GM23338 (cell line): ENCODE measurements at regions not wholly inside any gene's neighbourhood (a gene's known extent, or its start where the extent isn't known, plus 50 kb on each side); places are given as distances from the start of the nearest gene placed in this dataset.

Experiments used
- ATAC-seq: fragments of 200-7000 bp; cut with Tn5 transposase; 3 replicates; pipeline ENCODE4 v1.9.1; 2020
- DNase-seq: peaks from one replicate; pipeline ENCODE4 v3.0.0-alpha.2; 2015; ENCODE audit warnings: low spot score
- H2AFZ ChIP-seq: fragments of 200-600 bp; sonication (generic); 2 replicates; pipeline ENCODE4 v1.8.0; 2016; ENCODE audit warnings: antibody characterized with exemption, mild to moderate bottlenecking, moderate library complexity
- H3F3A ChIP-seq: fragments of 200-600 bp; sonication (generic); replicated peaks from 2 replicates; pipeline ENCODE4 v1.8.0; 2017; ENCODE audit warnings: antibody characterized with exemption, mixed run types, low read depth
- H3K27ac ChIP-seq: fragments of 200-600 bp; sonication (generic); 2 replicates; pipeline ENCODE4 v1.6.1; 2016; ENCODE audit warnings: low read depth
- H3K27me3 ChIP-seq: fragments of 200-600 bp; sonication (generic); 2 replicates; pipeline ENCODE4 v1.8.0; 2016; ENCODE audit warnings: mild to moderate bottlenecking, mixed run types, moderate library complexity; ENCODE audit not compliant: insufficient read depth
- H3K36me3 ChIP-seq: fragments of 200-600 bp; sonication (generic); 2 replicates; pipeline ENCODE4 v1.8.0; 2016; ENCODE audit warnings: mild to moderate bottlenecking; ENCODE audit not compliant: insufficient read depth
- H3K4me1 ChIP-seq: fragments of 200-600 bp; sonication (generic); 2 replicates; pipeline ENCODE4 v1.8.0; 2016; ENCODE audit warnings: mild to moderate bottlenecking, moderate library complexity; ENCODE audit not compliant: insufficient read depth
- H3K4me2 ChIP-seq: fragments of 200-600 bp; sonication (generic); 2 replicates; pipeline ENCODE4 v1.7.1; 2017; ENCODE audit warnings: mixed run types
- H3K4me3 ChIP-seq: fragments of 200-600 bp; sonication (generic); 2 replicates; pipeline ENCODE4 v1.6.1; 2016; ENCODE audit warnings: mixed run types
- H3K79me2 ChIP-seq: fragments of 200-600 bp; sonication (generic); replicated peaks from 2 replicates; pipeline ENCODE4 v1.8.0; 2017; ENCODE audit warnings: mild to moderate bottlenecking; ENCODE audit not compliant: insufficient read depth
- H3K9me2 ChIP-seq: fragments of 200-600 bp; sonication (generic); 2 replicates; pipeline ENCODE4 v1.8.0; 2017; ENCODE audit not compliant: insufficient read depth
- H4K20me1 ChIP-seq: fragments of 200-600 bp; sonication (generic); replicated peaks from 2 replicates; pipeline ENCODE4 v1.8.0; 2017; ENCODE audit warnings: mild to moderate bottlenecking; ENCODE audit not compliant: insufficient read depth
- H3K27ac Mint-ChIP-seq: 2 replicates; pipeline ENCODE4 v1.8.0; 2020; ENCODE audit warnings: inconsistent platforms, mild to moderate bottlenecking, moderate library complexity, mixed read lengths
- H3K27me3 Mint-ChIP-seq: 3 replicates; pipeline ENCODE4 v1.8.0; 2022; ENCODE audit warnings: low read depth, mild to moderate bottlenecking, moderate library complexity, mixed read lengths, inconsistent platforms; ENCODE audit not compliant: insufficient read depth, poor library complexity
- H3K36me3 Mint-ChIP-seq: 3 replicates; pipeline ENCODE4 v1.8.0; 2021; ENCODE audit warnings: low read depth, mild to moderate bottlenecking, inconsistent platforms, moderate library complexity, mixed read lengths
- H3K4me1 Mint-ChIP-seq: 3 replicates; pipeline ENCODE4 v1.8.0; 2020; ENCODE audit warnings: mild to moderate bottlenecking, inconsistent platforms, mixed read lengths
- H3K4me3 Mint-ChIP-seq: 3 replicates; pipeline ENCODE4 v1.8.0; 2021; ENCODE audit warnings: moderate library complexity, mild to moderate bottlenecking, inconsistent platforms, mixed read lengths
- H3K9me3 Mint-ChIP-seq: 3 replicates; pipeline ENCODE4 v1.8.0; 2020; ENCODE audit warnings: moderate library complexity, mild to moderate bottlenecking, inconsistent platforms, mixed read lengths
- CREB1 ChIP-seq: fragments of 250-450 bp; sonication (Bioruptor Pico); IDR thresholded peaks from 2 replicates; pipeline ENCODE4 v1.5.0; 2020; ENCODE audit warnings: low read depth, mild to moderate bottlenecking, moderate library complexity
- EZH2 ChIP-seq: fragments of 200-600 bp; sonication (generic); IDR thresholded peaks from one replicate; pipeline ENCODE4 v1.8.0; 2017; ENCODE audit warnings: antibody characterized with exemption, mild to moderate bottlenecking, low read depth; ENCODE audit not compliant: unreplicated experiment
- EZH2phosphoT487 ChIP-seq: fragments of 200-600 bp; sonication (generic); IDR thresholded peaks from one replicate; pipeline ENCODE4 v1.8.1; 2018; ENCODE audit warnings: antibody characterized with exemption; ENCODE audit not compliant: unreplicated experiment
- JUNB ChIP-seq: IDR thresholded peaks from one replicate; pipeline ENCODE4 v1.6.1; 2016; ENCODE audit warnings: antibody characterized with exemption; ENCODE audit not compliant: unreplicated experiment
- NANOG ChIP-seq: IDR thresholded peaks from 2 replicates; pipeline ENCODE4 v1.6.1; 2016; ENCODE audit warnings: antibody characterized with exemption, borderline replicate concordance
- POLR2AphosphoS5 ChIP-seq: IDR thresholded peaks from 2 replicates; pipeline ENCODE4 v1.6.1; 2016; ENCODE audit warnings: antibody characterized with exemption, low read depth
- STAT1 ChIP-seq: IDR thresholded peaks from one replicate; pipeline ENCODE4 v1.6.1; 2016; ENCODE audit warnings: antibody characterized with exemption; ENCODE audit not compliant: unreplicated experiment
- ZNF114 ChIP-seq: fragments of 250-450 bp; sonication (Bioruptor Pico); IDR thresholded peaks from 2 replicates; pipeline ENCODE4 v1.5.0; 2020; ENCODE audit warnings: mild to moderate bottlenecking, moderate library complexity
- ZNF331 ChIP-seq: fragments of 250-450 bp; sonication (Bioruptor Pico); IDR thresholded peaks from 2 replicates; pipeline ENCODE4 v1.5.0; 2020; ENCODE audit warnings: low read depth, mild to moderate bottlenecking, moderate library complexity
- TF ChIP-seq, protein P1 (sequence below): fragments of 250-450 bp; sonication (Bioruptor Pico); IDR thresholded peaks from 2 replicates; pipeline ENCODE4 v1.5.0; 2020; ENCODE audit warnings: mild to moderate bottlenecking, moderate library complexity
- TF ChIP-seq, protein P2 (sequence below): IDR thresholded peaks from 2 replicates; pipeline ENCODE4 v1.6.1; 2016; ENCODE audit warnings: antibody characterized with exemption
- TF ChIP-seq, protein P3 (sequence below), 2 experiments: fragments of 200-600 bp in 1 of 2; sonication (generic) in 1 of 2; conservative IDR thresholded peaks; 2 replicates each; pipeline versions ENCODE4 v1.5.1 to v1.6.1; 2016 to 2017; ENCODE audit warnings: antibody characterized with exemption in 2 of 2, low read depth in 2 of 2, mild to moderate bottlenecking in 2 of 2, moderate library complexity in 1 of 2
- TF ChIP-seq, protein P4 (sequence below): IDR thresholded peaks from one replicate; pipeline ENCODE4 v1.6.1; 2018; ENCODE audit warnings: antibody characterized with exemption; ENCODE audit not compliant: unreplicated experiment

DNA sequence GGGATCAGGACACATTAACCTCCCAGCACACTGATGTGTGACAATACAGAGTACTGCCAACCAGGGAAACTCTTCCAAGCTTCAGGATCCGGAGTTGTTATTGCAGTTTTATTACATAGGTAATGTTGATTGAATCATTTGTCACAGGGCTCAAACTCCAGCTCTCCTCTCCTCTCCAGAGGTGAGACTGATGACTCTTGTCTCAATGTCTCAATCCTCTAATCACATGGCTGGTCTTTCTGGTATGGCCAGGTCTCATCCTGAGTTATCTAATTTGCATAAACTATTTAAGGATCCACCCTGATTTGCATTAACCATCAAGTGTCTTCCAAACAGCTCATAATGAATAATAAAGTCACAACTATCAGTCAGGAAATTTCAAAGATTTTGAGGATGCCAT is 522.6 kb upstream of the PCDH9 start:
- Mint-ChIP-seq H3K4me3 (no peak overlapping the region), H3K27me3 (peaks cover 3% of the 10 kb centered on the region), H3K9me3 (no peaks in the 10 kb centered on the region), H3K27ac (no peak overlapping the region), H3K4me1 (peaks cover 13% of the 10 kb centered on the region), H3K36me3 (no peaks in the 10 kb centered on the region; the same call in 2 of the 3 replicates)
- H3K27ac ChIP-seq, result no peak overlapping the region
- peaks cover under 1% of the 10 kb centered on the region for H3K4me1 ChIP-seq
- no peaks in the 10 kb centered on the region for H3F3A ChIP-seq
- TF ChIP-seq CREB1, result no peak
- TF ChIP-seq, protein P1, sequence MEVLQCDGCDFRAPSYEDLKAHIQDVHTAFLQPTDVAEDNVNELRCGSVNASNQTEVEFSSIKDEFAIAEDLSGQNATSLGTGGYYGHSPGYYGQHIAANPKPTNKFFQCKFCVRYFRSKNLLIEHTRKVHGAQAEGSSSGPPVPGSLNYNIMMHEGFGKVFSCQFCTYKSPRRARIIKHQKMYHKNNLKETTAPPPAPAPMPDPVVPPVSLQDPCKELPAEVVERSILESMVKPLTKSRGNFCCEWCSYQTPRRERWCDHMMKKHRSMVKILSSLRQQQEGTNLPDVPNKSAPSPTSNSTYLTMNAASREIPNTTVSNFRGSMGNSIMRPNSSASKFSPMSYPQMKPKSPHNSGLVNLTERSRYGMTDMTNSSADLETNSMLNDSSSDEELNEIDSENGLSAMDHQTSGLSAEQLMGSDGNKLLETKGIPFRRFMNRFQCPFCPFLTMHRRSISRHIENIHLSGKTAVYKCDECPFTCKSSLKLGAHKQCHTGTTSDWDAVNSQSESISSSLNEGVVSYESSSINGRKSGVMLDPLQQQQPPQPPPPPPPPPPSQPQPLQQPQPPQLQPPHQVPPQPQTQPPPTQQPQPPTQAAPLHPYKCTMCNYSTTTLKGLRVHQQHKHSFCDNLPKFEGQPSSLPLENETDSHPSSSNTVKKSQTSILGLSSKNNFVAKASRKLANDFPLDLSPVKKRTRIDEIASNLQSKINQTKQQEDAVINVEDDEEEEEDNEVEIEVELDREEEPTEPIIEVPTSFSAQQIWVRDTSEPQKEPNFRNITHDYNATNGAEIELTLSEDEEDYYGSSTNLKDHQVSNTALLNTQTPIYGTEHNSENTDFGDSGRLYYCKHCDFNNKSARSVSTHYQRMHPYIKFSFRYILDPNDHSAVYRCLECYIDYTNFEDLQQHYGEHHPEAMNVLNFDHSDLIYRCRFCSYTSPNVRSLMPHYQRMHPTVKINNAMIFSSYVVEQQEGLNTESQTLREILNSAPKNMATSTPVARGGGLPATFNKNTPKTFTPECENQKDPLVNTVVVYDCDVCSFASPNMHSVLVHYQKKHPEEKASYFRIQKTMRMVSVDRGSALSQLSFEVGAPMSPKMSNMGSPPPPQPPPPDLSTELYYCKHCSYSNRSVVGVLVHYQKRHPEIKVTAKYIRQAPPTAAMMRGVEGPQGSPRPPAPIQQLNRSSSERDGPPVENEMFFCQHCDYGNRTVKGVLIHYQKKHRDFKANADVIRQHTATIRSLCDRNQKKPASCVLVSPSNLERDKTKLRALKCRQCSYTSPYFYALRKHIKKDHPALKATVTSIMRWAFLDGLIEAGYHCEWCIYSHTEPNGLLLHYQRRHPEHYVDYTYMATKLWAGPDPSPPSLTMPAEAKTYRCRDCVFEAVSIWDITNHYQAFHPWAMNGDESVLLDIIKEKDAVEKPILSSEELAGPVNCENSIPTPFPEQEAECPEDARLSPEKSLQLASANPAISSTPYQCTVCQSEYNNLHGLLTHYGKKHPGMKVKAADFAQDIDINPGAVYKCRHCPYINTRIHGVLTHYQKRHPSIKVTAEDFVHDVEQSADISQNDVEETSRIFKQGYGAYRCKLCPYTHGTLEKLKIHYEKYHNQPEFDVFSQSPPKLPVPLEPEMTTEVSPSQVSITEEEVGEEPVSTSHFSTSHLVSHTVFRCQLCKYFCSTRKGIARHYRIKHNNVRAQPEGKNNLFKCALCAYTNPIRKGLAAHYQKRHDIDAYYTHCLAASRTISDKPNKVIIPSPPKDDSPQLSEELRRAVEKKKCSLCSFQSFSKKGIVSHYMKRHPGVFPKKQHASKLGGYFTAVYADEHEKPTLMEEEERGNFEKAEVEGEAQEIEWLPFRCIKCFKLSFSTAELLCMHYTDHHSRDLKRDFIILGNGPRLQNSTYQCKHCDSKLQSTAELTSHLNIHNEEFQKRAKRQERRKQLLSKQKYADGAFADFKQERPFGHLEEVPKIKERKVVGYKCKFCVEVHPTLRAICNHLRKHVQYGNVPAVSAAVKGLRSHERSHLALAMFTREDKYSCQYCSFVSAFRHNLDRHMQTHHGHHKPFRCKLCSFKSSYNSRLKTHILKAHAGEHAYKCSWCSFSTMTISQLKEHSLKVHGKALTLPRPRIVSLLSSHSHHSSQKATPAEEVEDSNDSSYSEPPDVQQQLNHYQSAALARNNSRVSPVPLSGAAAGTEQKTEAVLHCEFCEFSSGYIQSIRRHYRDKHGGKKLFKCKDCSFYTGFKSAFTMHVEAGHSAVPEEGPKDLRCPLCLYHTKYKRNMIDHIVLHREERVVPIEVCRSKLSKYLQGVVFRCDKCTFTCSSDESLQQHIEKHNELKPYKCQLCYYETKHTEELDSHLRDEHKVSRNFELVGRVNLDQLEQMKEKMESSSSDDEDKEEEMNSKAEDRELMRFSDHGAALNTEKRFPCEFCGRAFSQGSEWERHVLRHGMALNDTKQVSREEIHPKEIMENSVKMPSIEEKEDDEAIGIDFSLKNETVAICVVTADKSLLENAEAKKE, result no peak
- TF ChIP-seq, protein P2, sequence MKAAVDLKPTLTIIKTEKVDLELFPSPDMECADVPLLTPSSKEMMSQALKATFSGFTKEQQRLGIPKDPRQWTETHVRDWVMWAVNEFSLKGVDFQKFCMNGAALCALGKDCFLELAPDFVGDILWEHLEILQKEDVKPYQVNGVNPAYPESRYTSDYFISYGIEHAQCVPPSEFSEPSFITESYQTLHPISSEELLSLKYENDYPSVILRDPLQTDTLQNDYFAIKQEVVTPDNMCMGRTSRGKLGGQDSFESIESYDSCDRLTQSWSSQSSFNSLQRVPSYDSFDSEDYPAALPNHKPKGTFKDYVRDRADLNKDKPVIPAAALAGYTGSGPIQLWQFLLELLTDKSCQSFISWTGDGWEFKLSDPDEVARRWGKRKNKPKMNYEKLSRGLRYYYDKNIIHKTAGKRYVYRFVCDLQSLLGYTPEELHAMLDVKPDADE, result no peak
- no peak for TF ChIP-seq EZH2
- no peak for TF ChIP-seq EZH2phosphoT487
- no peak for TF ChIP-seq ZNF331
- no peak for TF ChIP-seq ZNF114
- TF ChIP-seq, protein P3, sequence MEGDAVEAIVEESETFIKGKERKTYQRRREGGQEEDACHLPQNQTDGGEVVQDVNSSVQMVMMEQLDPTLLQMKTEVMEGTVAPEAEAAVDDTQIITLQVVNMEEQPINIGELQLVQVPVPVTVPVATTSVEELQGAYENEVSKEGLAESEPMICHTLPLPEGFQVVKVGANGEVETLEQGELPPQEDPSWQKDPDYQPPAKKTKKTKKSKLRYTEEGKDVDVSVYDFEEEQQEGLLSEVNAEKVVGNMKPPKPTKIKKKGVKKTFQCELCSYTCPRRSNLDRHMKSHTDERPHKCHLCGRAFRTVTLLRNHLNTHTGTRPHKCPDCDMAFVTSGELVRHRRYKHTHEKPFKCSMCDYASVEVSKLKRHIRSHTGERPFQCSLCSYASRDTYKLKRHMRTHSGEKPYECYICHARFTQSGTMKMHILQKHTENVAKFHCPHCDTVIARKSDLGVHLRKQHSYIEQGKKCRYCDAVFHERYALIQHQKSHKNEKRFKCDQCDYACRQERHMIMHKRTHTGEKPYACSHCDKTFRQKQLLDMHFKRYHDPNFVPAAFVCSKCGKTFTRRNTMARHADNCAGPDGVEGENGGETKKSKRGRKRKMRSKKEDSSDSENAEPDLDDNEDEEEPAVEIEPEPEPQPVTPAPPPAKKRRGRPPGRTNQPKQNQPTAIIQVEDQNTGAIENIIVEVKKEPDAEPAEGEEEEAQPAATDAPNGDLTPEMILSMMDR (conservative IDR thresholded peaks at IDR 0.05; ENCODE audit: low read depth in 2 of 2), result no peak
- no peak for TF ChIP-seq STAT1
- TF ChIP-seq NANOG, result no peak
- no peak for TF ChIP-seq POLR2AphosphoS5
- TF ChIP-seq JUNB, result no peak
- TF ChIP-seq, protein P4, sequence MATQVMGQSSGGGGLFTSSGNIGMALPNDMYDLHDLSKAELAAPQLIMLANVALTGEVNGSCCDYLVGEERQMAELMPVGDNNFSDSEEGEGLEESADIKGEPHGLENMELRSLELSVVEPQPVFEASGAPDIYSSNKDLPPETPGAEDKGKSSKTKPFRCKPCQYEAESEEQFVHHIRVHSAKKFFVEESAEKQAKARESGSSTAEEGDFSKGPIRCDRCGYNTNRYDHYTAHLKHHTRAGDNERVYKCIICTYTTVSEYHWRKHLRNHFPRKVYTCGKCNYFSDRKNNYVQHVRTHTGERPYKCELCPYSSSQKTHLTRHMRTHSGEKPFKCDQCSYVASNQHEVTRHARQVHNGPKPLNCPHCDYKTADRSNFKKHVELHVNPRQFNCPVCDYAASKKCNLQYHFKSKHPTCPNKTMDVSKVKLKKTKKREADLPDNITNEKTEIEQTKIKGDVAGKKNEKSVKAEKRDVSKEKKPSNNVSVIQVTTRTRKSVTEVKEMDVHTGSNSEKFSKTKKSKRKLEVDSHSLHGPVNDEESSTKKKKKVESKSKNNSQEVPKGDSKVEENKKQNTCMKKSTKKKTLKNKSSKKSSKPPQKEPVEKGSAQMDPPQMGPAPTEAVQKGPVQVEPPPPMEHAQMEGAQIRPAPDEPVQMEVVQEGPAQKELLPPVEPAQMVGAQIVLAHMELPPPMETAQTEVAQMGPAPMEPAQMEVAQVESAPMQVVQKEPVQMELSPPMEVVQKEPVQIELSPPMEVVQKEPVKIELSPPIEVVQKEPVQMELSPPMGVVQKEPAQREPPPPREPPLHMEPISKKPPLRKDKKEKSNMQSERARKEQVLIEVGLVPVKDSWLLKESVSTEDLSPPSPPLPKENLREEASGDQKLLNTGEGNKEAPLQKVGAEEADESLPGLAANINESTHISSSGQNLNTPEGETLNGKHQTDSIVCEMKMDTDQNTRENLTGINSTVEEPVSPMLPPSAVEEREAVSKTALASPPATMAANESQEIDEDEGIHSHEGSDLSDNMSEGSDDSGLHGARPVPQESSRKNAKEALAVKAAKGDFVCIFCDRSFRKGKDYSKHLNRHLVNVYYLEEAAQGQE, result no peak
- no peaks in the 10 kb centered on the region for H4K20me1 ChIP-seq
- ATAC-seq (no peak), DNase-seq (no peak)
- no peak overlapping the region for H3K4me2 ChIP-seq
- H3K27me3 ChIP-seq, result no peaks in the 10 kb centered on the region
- peaks cover 10% of the 10 kb centered on the region; the same call in 1 of the 2 replicates for H3K9me2 ChIP-seq
- H3K4me3 ChIP-seq, result no peak overlapping the region
- no peak overlapping the region; the same call in 1 of the 2 replicates for H2AFZ ChIP-seq
- H3K79me2 ChIP-seq, result no peaks in the 10 kb centered on the region
- H3K36me3 ChIP-seq, result no peaks in the 10 kb centered on the region
